Right lobe of liver (tissue), 6 donors: ENCODE measurements at regions not wholly inside any gene's neighbourhood (a gene's known extent, or its start where the extent isn't known, plus 50 kb on each side); places are given as distances from the start of the nearest gene placed in this dataset.

ENCODE experiments used
- ATAC-seq, 4 donors: fragments of 200-7000 bp; cut with Tn5 transposase; one replicate each; pipeline ENCODE4 v1.9.1; 2020; ENCODE audit warnings: mild to moderate bottlenecking in 4 of 4, moderate library complexity in 4 of 4
- DNase-seq, 3 donors: peaks; one replicate each; pipeline ENCODE4 v3.0.0-alpha.2; 2020
- H3K27ac ChIP-seq, 3 donors: fragments of 200-600 bp; one replicate each; pipeline ENCODE4 v1.8.0; 2022
- H3K27me3 ChIP-seq, 2 donors: fragments of 200-600 bp; one replicate each; pipeline ENCODE4 v1.8.0; 2022
- H3K36me3 ChIP-seq, 4 donors: fragments of 200-600 bp; sonication (generic) in 1 of 4; one replicate each; pipeline versions ENCODE4 v1.5.1 to v1.8.0; 2017 to 2022; ENCODE audit warnings: control low read depth in 1 of 4
- H3K4me1 ChIP-seq, 4 donors: fragments of 200-600 bp; sonication (generic) in 1 of 4; one replicate each; pipeline versions ENCODE4 v1.5.1 to v1.8.0; 2017 to 2022; ENCODE audit warnings: control low read depth in 1 of 4
- H3K4me3 ChIP-seq, 3 donors: fragments of 200-600 bp; one replicate each; pipeline ENCODE4 v1.8.0; 2022
- H3K9me3 ChIP-seq, 4 donors: fragments of 200-600 bp; sonication (generic) in 1 of 4; one replicate each; pipeline versions ENCODE4 v1.5.1 to v1.8.0; 2017 to 2022; ENCODE audit warnings: control low read depth in 1 of 4
- POLR2A ChIP-seq: fragments of 450-650 bp; IDR thresholded peaks from one replicate; pipeline ENCODE4 v1.6.1; 2017; ENCODE audit warnings: antibody characterized with exemption, mild to moderate bottlenecking
- WGBS: methylation state at CpG from one replicate; pipeline ENCODE4 v1.1.6; 2018; ENCODE audit warnings: low coverage, low lambda C conversion rate; ENCODE audit not compliant: insufficient coverage; ENCODE audit errors: missing lambda C conversion rate; 5-methylcytosine and 5-hydroxymethylcytosine counted together
- intact Hi-C, 2 donors: fragments of 100-400 bp; cut with DNase I; formaldehyde crosslinking; loops; one replicate each; pipeline versions ENCODE4 v1.11.2 to v1.14.1; 2022
- TF ChIP-seq, protein P1 (sequence below), 4 donors: fragments of 200-600 bp in 3 of 4; fragments of 450-650 bp in 1 of 4; IDR thresholded peaks; one replicate each; pipeline versions ENCODE4 v1.5.1 to v1.8.0; 2016 to 2022; ENCODE audit warnings: antibody characterized with exemption in 4 of 4, mild to moderate bottlenecking in 2 of 4
- donor health status: DM: no; HTN: yes; CAD: no.
- donor health status: DM: no; HTN: no; CAD: no.
- donor health status: DM: no; HTN: no; CAD: no.
- donor health status: DM: no; HTN: yes; CAD: no.
- donor health status: DM: no; HTN: yes; CAD: no.

DNA sequence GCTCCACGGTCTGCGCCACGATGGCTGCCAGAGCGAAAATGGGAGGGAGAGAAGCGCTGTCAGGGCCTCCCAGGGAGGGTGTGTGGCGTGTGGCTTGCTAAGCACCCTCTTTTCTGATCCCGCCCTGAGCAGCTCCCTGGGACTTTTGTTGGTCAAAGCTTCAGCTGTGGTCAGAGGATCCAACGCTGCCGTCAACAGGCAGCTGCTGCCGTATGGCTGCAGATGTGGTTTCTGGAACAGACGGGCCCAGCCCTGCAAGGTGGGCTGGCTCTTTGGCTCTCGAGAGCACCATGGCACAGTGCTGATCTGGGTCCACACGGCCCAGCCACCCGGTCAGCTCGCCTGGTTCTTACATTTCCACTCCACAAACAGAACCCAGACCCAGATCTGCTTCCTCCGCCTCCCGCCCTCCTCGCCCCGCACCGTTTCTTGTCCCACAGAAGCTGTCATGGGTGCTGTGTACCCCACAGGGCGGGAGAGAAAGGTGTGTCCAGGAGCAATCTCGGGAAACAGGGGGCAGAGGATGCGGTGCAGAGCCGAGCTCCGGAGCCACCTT is 86.0 kb upstream of the BHLHE23 start:
- Histone ChIP-seq H3K27me3 (no peaks in the 10 kb centered on the region), H3K36me3 (no peaks in the 10 kb centered on the region), H3K9me3 (no peaks in the 10 kb centered on the region), H3K4me3 (no peak overlapping the region), H3K27ac (no peak overlapping the region), H3K4me1 (no peaks in the 10 kb centered on the region)
- no peak for ATAC-seq
- intact Hi-C loops, result no loop called here
- DNase-seq, result peak; percentile 5 to 35 (median 25)
- TF ChIP-seq POLR2A, result no peak
- TF ChIP-seq, protein P1, sequence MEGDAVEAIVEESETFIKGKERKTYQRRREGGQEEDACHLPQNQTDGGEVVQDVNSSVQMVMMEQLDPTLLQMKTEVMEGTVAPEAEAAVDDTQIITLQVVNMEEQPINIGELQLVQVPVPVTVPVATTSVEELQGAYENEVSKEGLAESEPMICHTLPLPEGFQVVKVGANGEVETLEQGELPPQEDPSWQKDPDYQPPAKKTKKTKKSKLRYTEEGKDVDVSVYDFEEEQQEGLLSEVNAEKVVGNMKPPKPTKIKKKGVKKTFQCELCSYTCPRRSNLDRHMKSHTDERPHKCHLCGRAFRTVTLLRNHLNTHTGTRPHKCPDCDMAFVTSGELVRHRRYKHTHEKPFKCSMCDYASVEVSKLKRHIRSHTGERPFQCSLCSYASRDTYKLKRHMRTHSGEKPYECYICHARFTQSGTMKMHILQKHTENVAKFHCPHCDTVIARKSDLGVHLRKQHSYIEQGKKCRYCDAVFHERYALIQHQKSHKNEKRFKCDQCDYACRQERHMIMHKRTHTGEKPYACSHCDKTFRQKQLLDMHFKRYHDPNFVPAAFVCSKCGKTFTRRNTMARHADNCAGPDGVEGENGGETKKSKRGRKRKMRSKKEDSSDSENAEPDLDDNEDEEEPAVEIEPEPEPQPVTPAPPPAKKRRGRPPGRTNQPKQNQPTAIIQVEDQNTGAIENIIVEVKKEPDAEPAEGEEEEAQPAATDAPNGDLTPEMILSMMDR (IDR thresholded peaks at IDR 0.05), result no peak
- 44% methylated on average over 11 of the region's 25 CpGs for WGBS

DNA sequence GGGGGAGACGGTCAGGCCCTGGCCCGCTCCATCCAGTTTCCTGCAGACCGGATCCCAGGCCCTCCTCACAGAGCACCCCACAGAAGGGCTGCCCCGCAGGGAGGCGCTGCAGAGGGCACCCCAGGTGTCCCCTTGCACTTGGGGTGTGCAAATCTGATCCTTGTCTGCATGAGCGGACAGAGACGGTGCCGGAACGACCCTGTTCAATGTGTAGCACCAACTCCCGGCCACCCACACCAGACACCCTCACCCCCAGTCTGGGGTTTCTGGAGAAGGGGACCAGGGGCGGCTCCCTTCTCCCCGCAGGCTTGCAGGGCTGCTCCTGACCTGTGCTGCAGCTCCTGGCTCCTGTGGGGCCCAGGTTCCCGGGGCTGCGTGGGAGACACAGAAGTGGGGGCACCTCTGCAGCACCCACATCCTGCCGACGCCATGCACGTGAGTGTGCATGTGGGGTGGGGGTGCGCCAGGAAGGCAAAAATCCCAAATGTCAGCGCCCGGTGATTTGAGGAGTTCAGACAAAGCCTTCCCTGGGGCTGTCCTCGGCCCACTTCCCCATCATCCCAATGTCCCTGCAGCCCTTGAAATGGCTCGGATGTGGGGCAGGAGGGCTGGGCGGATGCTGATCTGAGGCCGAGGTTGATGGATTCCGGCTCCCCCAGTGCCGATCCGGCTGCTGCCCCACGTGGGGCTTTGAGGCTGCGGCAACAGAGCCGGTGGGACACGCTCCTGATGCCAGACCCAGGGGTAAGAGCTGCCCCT is 85.3 kb upstream of the BHLHE23 start:
- no peaks in the 10 kb centered on the region for H3K4me1 ChIP-seq
- DNase-seq, result peak; percentile 17 to 39 (median 35)
- TF ChIP-seq, protein P1 (IDR thresholded peaks at IDR 0.05), result no peak
- no peak for TF ChIP-seq POLR2A
- ATAC-seq, result no peak
- 59% methylated on average over 5 of the region's 31 CpGs for WGBS
- no peaks in the 10 kb centered on the region for H3K27me3 ChIP-seq
- H3K36me3 ChIP-seq, result no peaks in the 10 kb centered on the region
- intact Hi-C loops, result no loop called here
- H3K9me3 ChIP-seq, result no peaks in the 10 kb centered on the region
- H3K27ac ChIP-seq, result no peak overlapping the region
- no peak overlapping the region for H3K4me3 ChIP-seq

DNA sequence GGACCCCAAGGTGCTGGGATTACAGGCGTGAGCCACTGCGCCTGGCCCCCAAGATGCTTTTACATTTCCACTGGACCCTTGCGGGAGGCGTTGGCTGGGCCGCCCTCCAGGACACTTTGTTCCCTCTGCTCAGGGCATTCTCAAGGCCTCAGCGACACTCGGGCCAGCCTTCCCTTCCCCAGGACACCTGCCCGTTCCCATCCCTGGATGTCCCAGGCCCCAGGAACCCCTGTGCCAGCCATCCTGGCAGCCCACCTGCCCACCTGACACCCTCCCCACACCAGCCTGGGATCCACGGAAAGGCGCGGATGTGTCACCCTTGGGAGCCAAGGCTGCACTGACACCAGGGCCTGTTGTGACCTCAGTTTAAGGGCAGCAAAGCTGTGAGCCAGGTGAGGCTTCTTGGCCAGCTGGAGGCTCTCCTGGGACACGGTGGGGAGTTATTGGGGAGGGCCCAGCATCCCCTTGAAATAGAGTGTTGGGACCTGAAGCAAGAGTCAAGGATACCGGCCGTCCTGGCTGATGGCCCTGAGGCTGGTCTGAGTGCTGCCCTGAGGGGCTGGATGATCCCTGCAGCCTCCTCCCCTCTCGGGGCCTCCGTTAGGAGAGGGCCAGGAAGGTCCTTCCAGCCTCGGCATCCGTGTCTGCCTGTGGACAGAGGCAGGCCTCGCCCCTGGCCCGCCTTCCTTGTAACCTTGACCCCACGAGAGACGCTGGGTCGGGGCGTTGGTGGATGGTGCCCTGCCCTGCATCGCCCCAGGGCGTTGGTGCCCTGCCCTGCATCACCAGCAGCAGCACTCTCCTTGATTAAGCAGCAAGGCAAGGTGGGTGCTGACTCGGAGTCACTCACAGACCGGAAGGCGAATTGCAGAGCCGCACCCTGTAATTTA is 84.2 kb upstream of the BHLHE23 start:
- intact Hi-C loops, result no loop called here
- 64% methylated on average over 11 of the region's 30 CpGs for WGBS
- Histone ChIP-seq H3K4me1 (no peaks in the 10 kb centered on the region), H3K9me3 (no peaks in the 10 kb centered on the region), H3K4me3 (no peak overlapping the region), H3K36me3 (no peaks in the 10 kb centered on the region), H3K27me3 (no peaks in the 10 kb centered on the region), H3K27ac (no peak overlapping the region)
- peak; percentile 15 to 48 (median 40) for DNase-seq
- no peak for ATAC-seq
- no peak for TF ChIP-seq POLR2A
- TF ChIP-seq, protein P1 (IDR thresholded peaks at IDR 0.05), result no peak

DNA sequence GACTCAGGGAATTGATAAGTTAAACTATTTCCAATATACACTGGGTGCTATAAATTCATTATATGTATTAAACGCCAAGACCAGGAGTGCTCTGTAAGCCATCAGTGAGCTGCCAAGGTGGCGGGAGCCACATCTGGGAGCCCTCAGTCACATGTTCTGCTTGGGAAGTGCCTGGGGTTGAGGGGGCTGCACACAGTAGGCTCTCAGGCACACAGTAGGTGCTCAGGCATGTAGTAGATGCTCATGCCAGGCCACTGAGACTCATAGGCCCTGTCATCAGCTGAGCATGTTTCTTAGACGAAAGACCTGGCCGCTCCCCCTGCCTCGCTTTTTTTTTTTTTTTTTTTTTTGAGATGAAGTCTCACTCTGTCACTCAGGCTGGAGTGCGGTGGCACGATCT is 83.3 kb upstream of the BHLHE23 start:
- Histone ChIP-seq H3K36me3 (no peaks in the 10 kb centered on the region), H3K27me3 (no peaks in the 10 kb centered on the region), H3K27ac (no peak overlapping the region), H3K4me3 (no peak overlapping the region), H3K4me1 (no peaks in the 10 kb centered on the region), H3K9me3 (no peaks in the 10 kb centered on the region)
- ATAC-seq, result no peak
- DNase-seq, result peak in 2 of 3 donors; percentile 2 to 16
- intact Hi-C loops, result no loop called here
- no peak for TF ChIP-seq POLR2A
- TF ChIP-seq, protein P1 (IDR thresholded peaks at IDR 0.05), result no peak
- 71% methylated on average over 5 of the region's 7 CpGs for WGBS
